ENCODE measurements at regions not wholly inside any gene's neighbourhood (a gene's known extent, or its start where the extent isn't known, plus 50 kb on each side); places are given as distances from the start of the nearest gene placed in this dataset.

- TF ChIP-seq CTCF (conservative IDR thresholded peaks at IDR 0.05 in 1 of 2, IDR thresholded peaks at IDR 0.05 in 1 of 2; ENCODE audit: low read depth in 1 of 2, low read length in 2 of 2) = no peak
- TF ChIP-seq EZH2 (IDR thresholded peaks at IDR 0.05; ENCODE audit: low read length, missing control alignments) = no peak
Observed at GRCh38 chr9:7408845-7409244, 390.7 kb downstream of the DMAC1 start.

All from fibroblast of lung (primary cell).